Aorta (tissue), 5 donors: ENCODE measurements at regions not wholly inside any gene's neighbourhood (a gene's known extent, or its start where the extent isn't known, plus 50 kb on each side); places are given as distances from the start of the nearest gene placed in this dataset.
"Not testable (repeated sequence)": the region's sequence is repeated elsewhere in the genome, so short reads cannot be mapped to it uniquely, and the experiment has no call there.

Source experiments
- ATAC-seq: fragments of 200-7000 bp; cut with Tn5 transposase; one replicate; pipeline ENCODE4 v1.9.1; 2022; ENCODE audit warnings: moderate library complexity; ENCODE audit not compliant: low FRiP score
- DNase-seq, 2 donors: peaks; one replicate each; pipeline ENCODE4 v3.0.0-alpha.2; 2020
- H3K27ac ChIP-seq, 2 donors: one replicate each; pipeline ENCODE4 v1.5.1; 2013; ENCODE audit warnings: low read length in 2 of 2, mild to moderate bottlenecking in 2 of 2, moderate library complexity in 2 of 2, control low read depth in 1 of 2, inconsistent platforms in 1 of 2, low read depth in 1 of 2
- H3K27me3 ChIP-seq, 2 donors: one replicate each; pipeline ENCODE4 v1.6.1; 2013; ENCODE audit warnings: control low read depth in 1 of 2, low read length in 1 of 2, mild to moderate bottlenecking in 1 of 2, moderate library complexity in 1 of 2; ENCODE audit not compliant: insufficient read depth in 2 of 2, control insufficient read depth in 1 of 2
- H3K36me3 ChIP-seq, 2 donors: one replicate each; pipeline ENCODE4 v1.6.1; 2013; ENCODE audit warnings: control low read depth in 1 of 2, low read length in 1 of 2, mild to moderate bottlenecking in 1 of 2; ENCODE audit not compliant: insufficient read depth in 2 of 2, control insufficient read depth in 1 of 2
- H3K4me1 ChIP-seq, 2 donors: one replicate each; pipeline ENCODE4 v1.6.1; 2013; ENCODE audit warnings: low read length in 2 of 2, control low read depth in 1 of 2, mild to moderate bottlenecking in 1 of 2, moderate library complexity in 1 of 2; ENCODE audit not compliant: insufficient read depth in 2 of 2, control insufficient read depth in 1 of 2
- H3K4me3 ChIP-seq, 2 donors: one replicate each; pipeline ENCODE4 v1.5.1; 2013; ENCODE audit warnings: low read length in 2 of 2, control low read depth in 1 of 2, mild to moderate bottlenecking in 1 of 2
- H3K9me3 ChIP-seq: one replicate; pipeline ENCODE4 v1.6.1; 2013; ENCODE audit warnings: mild to moderate bottlenecking, low read length; ENCODE audit not compliant: control insufficient read depth
- WGBS, 2 donors: extraction: QIAGEN DNeasy Blood & Tissue Kit; methylation state at CpG; one replicate each; pipeline ENCODE4 v1.1.7; 2013; 5-methylcytosine and 5-hydroxymethylcytosine counted together
- intact Hi-C, 2 donors: fragments of 100-400 bp; cut with DNase I; formaldehyde crosslinking; loops; one replicate each; pipeline versions ENCODE4 v1.14.2 to v1.15.0; 2022
- donor health status: healthy with polysubstance abuse.
- donor health status: Bipolar disorder and iron deficiency.
- donor health status: DM: no; HTN: no; CAD: no.
- donor health status: DM: no; HTN: no; CAD: no.
- donor health status: DM: yes; HTN: yes; CAD: no.

DNA sequence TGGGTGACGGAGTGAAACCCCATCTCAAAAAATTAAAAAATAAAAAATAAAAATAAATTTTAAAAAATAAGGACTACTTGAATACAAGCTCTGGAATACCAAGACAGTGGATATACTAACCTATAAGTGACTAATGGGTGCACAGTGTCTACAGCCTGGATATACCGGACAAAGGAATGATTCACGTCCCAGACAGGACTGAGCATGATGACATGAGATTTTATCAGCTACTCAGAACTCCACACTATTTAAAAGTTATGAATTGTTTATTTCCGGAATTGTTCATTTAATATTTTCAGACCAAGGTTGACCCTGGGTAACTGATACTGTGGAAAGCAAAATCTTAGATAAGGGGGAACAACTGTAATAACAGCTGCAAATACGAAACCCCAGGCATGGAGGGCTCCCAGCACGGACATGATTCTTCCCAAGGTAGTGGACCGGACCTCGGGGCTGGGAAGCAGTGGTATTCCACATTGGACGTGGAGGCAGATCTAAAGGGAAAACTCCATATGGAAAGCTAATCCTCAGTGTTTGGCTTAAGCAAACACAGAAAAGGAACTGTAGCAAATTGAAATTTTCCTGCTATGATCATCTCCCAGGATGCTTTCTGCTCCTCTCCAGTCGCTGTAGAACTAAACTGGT lies 102.6 kb upstream of the TSHZ3 start:
- Histone ChIP-seq H3K27ac (no peak overlapping the region), H3K9me3 (no peaks in the 10 kb centered on the region), H3K36me3 (no peaks in the 10 kb centered on the region), H3K27me3 (no peaks in the 10 kb centered on the region), H3K4me1 (no peaks in the 10 kb centered on the region), H3K4me3 (no peak overlapping the region)
- no peak for ATAC-seq
- intact Hi-C loops, result no loop called here
- WGBS, 2 donors, result 56 to 62% methylated on average over 10 of the region's 10 CpGs
- no peak for DNase-seq

DNA sequence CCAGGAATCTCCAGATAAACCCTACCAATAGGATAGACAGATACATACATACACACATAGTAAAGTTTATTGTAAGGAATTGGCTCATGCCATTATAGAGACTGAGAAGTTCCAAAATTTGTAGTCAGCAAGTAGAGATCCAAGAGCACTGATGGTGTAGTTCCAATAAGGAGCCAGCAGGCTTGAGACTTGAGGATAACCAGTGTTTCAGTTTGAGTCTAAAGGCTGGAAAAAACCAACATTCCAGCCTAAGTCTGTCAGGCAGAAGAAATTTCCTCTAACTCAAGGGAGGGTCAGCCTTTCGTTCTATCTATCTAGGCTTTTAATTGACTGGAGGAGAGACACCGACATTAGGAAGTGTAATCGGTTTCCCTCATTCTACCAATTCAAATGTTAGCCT lies 110.2 kb upstream of the TSHZ3 start:
- ATAC-seq (no peak), DNase-seq (no peak)
- Histone ChIP-seq H3K27me3 (no peaks in the 10 kb centered on the region), H3K27ac (no peak overlapping the region), H3K4me1 (no peaks in the 10 kb centered on the region), H3K9me3 (no peaks in the 10 kb centered on the region), H3K4me3 (no peak overlapping the region), H3K36me3 (no peaks in the 10 kb centered on the region)
- intact Hi-C loops, result no loop called here
- WGBS, 2 donors, result 88 to 96% methylated on average over 3 of the region's 3 CpGs

DNA sequence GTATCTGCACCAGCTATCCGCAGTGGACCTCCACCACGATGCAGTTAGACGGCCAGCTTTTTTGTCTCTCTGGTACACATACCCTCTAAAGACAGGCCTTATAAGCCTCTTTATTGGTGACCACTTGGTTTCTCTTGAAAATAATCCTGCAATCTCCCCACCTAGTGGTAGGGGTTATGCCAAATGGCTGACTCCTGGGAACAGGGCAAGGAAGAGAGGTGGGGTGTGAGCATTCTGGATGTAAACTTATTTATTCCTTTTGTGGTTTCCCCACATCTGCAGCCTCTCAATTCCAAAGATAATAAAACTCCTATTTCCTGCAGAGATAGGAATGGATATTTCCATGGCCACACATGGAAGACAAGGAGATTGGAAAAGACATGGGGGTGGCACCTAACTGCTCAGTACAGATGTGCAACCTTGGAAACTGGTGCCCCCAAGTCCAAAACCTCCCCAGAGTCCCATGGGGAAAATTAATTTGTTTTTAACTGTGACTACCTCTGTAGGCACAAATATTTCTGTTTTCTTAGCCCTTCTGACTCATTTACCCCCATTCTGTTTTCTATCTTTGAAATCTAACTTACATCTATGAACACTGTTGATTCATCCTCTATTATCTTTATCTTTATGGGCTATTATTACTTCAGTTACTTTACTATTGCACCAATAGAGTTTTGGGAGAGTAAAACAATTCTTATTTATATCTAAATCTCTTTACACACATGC lies 112.7 kb upstream of the TSHZ3 start:
- Histone ChIP-seq H3K4me1 (no peaks in the 10 kb centered on the region), H3K27me3 (no peaks in the 10 kb centered on the region), H3K27ac (no peak overlapping the region), H3K9me3 (no peaks in the 10 kb centered on the region), H3K36me3 (no peaks in the 10 kb centered on the region), H3K4me3 (no peak overlapping the region)
- DNase-seq, result no peak
- 89 to 90% methylated on average over 3 of the region's 3 CpGs for WGBS, 2 donors
- no peak for ATAC-seq
- intact Hi-C loops, result no loop called here

DNA sequence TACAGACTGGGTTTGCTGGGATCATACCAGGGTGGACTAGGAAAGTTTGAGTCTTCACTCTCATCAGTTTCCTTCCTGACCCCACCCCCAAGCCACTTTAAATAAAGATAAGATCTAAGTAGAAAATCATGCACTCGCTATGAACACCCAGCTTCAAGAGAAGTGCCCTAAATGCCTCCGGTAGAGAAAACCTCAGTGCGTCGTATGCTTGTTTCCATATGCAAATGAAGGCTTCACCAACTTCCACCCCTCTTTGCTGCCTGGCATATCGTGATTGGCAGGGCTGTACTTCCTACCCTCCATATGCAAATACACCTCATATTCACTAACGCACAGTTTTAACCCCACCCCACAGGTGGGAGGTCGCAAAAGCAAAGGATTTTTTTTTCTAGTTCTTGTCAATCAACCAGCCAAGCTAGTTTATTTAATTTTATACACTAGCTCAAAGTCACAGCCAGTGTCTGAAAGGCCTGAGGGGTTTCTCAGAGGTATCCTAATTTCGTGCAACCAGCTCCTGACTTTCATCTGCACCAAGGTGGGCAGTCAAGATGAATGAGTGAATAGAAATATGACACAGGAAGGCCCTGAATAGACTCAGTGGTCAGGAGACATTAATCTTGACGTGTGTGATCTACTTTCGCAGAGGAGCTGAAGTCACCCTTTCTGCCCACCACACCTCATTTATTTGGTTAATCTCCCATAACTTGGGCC lies 121.1 kb upstream of the TSHZ3 start:
- WGBS, 2 donors, result 71 to 74% methylated on average over 10 of the region's 10 CpGs
- no peak overlapping the region for H3K4me3 ChIP-seq
- ATAC-seq, result no peak
- no peak for DNase-seq
- H3K27ac ChIP-seq, result no peak overlapping the region
- H3K4me1 ChIP-seq, result no peaks in the 10 kb centered on the region
- no peaks in the 10 kb centered on the region for H3K36me3 ChIP-seq
- intact Hi-C loops, result no loop called here
- no peaks in the 10 kb centered on the region for H3K27me3 ChIP-seq
- H3K9me3 ChIP-seq, result no peaks in the 10 kb centered on the region

DNA sequence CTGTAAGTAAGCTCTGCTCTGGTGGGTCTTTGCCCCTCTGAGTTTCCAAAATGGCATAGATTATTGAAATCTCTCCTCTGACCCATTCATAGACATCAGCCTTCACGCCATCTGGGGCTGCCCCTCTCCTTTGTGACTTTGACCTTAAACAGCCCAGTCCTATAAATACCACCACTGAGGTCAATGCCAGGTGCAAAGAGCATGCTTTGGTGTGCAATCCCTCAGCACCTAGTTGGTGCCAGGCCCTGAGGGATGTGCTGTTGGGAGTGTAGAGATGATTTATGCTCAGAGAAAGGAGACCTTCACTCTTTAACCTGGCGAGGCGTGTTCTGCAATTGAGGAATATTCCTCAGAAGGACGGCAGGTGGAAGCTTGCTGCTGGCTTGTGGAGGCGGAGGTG lies 121.7 kb upstream of the TSHZ3 start:
- Histone ChIP-seq H3K27me3 (no peaks in the 10 kb centered on the region), H3K36me3 (no peaks in the 10 kb centered on the region), H3K9me3 (no peaks in the 10 kb centered on the region), H3K4me1 (no peaks in the 10 kb centered on the region), H3K27ac (no peak overlapping the region), H3K4me3 (no peak overlapping the region)
- 77 to 81% methylated on average over 5 of the region's 5 CpGs for WGBS, 2 donors
- intact Hi-C loops, result no loop called here
- no peak for ATAC-seq
- DNase-seq, result no peak

DNA sequence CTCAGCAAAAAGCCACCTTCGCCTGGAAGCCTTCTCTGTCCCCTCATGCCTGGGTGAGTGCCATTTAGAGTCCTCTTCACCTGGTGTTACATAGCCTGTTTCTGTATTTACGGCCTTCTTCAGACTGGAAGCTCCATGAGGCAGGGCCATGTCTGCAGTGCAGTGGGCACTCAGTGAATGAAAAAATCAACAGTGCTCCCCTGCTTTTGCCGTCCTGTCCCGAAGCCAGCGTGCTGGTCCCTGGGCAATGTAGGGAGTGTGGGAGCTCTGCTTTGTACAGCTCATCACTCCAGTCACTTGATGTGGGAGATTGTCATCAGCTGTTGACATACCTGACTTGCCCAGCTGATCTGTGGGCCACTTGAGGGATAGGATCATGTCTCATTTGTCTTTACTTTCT lies 129.0 kb upstream of the TSHZ3 start:
- Histone ChIP-seq H3K36me3 (no peaks in the 10 kb centered on the region), H3K9me3 (peaks cover 1% of the 10 kb centered on the region), H3K4me3 (no peak overlapping the region), H3K4me1 (no peaks in the 10 kb centered on the region), H3K27me3 (no peaks in the 10 kb centered on the region), H3K27ac (no peak overlapping the region)
- DNase-seq (no peak), ATAC-seq (no peak)
- 76 to 82% methylated on average over 5 of the region's 5 CpGs for WGBS, 2 donors
- intact Hi-C loops, result no loop called here

DNA sequence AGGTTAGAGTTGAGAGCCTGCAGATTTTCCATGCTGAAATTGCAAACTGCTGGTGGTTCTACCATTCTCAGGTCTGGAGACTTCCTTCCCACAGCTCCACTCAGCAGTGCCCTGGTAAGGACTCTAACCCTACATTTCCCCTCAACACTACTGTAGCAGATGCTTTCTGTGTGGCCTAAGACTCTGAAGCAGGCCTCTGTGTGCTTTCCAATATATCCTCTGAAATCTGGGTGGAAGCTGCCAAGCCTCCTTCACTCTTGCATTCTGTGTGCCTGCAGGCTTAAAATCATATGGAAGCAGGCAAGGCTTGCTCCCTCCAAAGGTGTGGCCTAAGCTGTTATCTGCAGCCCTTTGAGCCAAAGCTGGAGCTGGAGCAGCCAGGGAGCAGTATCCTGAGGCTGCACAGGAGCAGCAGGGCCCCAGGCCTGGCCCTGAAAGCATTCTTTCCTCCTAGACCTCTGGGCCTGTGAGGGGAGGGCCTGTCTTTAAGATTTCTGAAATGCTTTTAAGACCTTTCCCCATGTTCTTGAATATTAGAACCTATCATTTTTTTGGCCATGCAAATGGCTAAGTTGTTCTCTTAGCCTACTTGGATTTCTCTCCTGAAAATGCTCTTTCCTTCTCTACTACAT lies 134.1 kb upstream of the TSHZ3 start:
- H3K27me3 ChIP-seq, result no peaks in the 10 kb centered on the region
- H3K9me3 ChIP-seq, result peaks cover 4% of the 10 kb centered on the region
- H3K4me1 ChIP-seq, result no peaks in the 10 kb centered on the region
- H3K27ac ChIP-seq, result no peak overlapping the region
- intact Hi-C loops, result no loop called here
- no peak overlapping the region for H3K4me3 ChIP-seq
- no peaks in the 10 kb centered on the region for H3K36me3 ChIP-seq
- DNase-seq (no peak), ATAC-seq (no peak)

DNA sequence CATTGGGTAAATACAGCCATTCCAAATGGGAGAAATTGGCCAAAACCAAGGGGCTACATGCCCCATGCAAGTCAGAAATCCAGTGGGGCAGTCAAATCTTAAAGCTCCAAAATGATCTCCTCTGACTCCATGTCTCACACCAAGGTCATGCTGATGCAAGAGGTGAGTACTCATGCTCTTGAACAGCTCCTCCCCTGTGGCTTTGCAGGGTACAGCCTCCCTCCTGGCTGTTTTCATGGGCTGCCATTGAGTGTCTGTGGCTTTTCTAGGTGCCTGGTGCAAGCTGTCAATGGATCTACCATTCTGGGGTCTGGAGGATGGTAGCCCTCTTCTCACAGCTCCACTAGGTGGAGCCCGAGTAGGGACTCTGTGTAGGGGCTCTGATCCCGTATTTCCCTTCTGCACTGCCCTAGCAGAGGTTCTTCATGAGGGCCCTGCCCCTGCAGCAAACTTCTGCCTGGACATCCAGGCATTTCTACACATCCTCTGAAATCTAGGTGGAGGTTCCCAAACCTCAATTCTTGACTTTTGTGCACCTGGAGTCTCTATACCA lies 135.7 kb upstream of the TSHZ3 start:
- 32 to 70% methylated on average over 2 of the region's 2 CpGs for WGBS, 2 donors
- ATAC-seq, DNase-seq, H3K4me3 ChIP-seq, H3K36me3 ChIP-seq, H3K9me3 ChIP-seq, H3K27ac ChIP-seq, H3K27me3 ChIP-seq, H3K4me1 ChIP-seq, intact Hi-C loops: not testable (repeated sequence)
